ENCODE measurements at regions not wholly inside any gene's neighbourhood (a gene's known extent, or its start where the extent isn't known, plus 50 kb on each side); places are given as distances from the start of the nearest gene placed in this dataset.

DNA sequence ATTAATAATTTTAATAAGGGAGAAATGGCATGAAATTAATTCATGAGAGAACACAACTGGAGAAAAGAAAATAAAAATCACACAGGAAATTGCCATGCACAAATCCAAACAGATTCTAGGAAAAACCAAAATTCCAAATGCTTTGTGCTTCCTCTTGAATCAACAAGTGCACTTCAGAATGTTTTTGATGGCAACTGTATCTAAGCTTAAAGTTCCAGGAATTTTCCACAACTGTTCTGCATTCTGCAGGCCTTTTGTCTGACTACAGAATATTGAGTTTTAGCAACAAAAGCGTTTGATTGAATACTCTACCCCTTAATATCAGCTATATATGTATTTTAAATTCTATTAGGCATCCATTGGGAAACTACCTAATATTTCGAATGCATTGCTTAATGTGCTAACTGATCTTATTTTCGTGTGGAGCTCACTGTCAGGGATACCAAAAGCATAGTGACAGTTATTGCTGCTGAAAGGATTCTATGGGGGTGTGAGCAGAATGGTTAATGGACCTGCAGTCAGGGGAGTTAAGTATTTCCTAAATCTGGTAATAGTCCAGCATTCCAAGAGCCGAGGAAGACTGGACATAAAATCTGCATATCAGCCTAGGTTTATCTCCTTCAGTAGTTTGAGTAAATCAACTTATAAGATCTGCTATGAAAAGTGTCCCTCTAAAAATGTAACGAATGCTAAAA, 482.7 kb upstream of the POU3F3 start:
- no peaks in the 10 kb centered on the region for H4K20me1 ChIP-seq (ENCODE audit: insufficient read depth)
- no peaks in the 10 kb centered on the region for H3K27me3 ChIP-seq (ENCODE audit: insufficient read depth, low read depth, low read length)
- no peaks in the 10 kb centered on the region for H3K9me2 ChIP-seq (ENCODE audit: insufficient read depth, low read length)
- H3K36me3 ChIP-seq (ENCODE audit: insufficient read depth, low read length), result no peaks in the 10 kb centered on the region
- no peaks in the 10 kb centered on the region for H3F3A ChIP-seq (ENCODE audit: insufficient read depth, low read length, poor library complexity, severe bottlenecking)
- no peak overlapping the region for H3K27ac ChIP-seq (ENCODE audit: low read length)
- no peak overlapping the region for H3K4me2 ChIP-seq (ENCODE audit: low read length)
- TF ChIP-seq TAF1 (IDR thresholded peaks at IDR 0.05; ENCODE audit: low read depth) (no peak), SMC3 (conservative IDR thresholded peaks at IDR 0.05; ENCODE audit: poor library complexity) (no peak), EP300 (conservative IDR thresholded peaks at IDR 0.05; ENCODE audit: poor library complexity, severe bottlenecking) (no peak), POLR2AphosphoS5 (IDR thresholded peaks at IDR 0.05) (no peak), MXI1 (conservative IDR thresholded peaks at IDR 0.05; ENCODE audit: poor library complexity, severe bottlenecking) (no peak)
- TF ChIP-seq, protein P1, sequence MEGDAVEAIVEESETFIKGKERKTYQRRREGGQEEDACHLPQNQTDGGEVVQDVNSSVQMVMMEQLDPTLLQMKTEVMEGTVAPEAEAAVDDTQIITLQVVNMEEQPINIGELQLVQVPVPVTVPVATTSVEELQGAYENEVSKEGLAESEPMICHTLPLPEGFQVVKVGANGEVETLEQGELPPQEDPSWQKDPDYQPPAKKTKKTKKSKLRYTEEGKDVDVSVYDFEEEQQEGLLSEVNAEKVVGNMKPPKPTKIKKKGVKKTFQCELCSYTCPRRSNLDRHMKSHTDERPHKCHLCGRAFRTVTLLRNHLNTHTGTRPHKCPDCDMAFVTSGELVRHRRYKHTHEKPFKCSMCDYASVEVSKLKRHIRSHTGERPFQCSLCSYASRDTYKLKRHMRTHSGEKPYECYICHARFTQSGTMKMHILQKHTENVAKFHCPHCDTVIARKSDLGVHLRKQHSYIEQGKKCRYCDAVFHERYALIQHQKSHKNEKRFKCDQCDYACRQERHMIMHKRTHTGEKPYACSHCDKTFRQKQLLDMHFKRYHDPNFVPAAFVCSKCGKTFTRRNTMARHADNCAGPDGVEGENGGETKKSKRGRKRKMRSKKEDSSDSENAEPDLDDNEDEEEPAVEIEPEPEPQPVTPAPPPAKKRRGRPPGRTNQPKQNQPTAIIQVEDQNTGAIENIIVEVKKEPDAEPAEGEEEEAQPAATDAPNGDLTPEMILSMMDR (IDR thresholded peaks at IDR 0.05; ENCODE audit: poor library complexity, severe bottlenecking), result no peak
- TF ChIP-seq, protein P2, sequence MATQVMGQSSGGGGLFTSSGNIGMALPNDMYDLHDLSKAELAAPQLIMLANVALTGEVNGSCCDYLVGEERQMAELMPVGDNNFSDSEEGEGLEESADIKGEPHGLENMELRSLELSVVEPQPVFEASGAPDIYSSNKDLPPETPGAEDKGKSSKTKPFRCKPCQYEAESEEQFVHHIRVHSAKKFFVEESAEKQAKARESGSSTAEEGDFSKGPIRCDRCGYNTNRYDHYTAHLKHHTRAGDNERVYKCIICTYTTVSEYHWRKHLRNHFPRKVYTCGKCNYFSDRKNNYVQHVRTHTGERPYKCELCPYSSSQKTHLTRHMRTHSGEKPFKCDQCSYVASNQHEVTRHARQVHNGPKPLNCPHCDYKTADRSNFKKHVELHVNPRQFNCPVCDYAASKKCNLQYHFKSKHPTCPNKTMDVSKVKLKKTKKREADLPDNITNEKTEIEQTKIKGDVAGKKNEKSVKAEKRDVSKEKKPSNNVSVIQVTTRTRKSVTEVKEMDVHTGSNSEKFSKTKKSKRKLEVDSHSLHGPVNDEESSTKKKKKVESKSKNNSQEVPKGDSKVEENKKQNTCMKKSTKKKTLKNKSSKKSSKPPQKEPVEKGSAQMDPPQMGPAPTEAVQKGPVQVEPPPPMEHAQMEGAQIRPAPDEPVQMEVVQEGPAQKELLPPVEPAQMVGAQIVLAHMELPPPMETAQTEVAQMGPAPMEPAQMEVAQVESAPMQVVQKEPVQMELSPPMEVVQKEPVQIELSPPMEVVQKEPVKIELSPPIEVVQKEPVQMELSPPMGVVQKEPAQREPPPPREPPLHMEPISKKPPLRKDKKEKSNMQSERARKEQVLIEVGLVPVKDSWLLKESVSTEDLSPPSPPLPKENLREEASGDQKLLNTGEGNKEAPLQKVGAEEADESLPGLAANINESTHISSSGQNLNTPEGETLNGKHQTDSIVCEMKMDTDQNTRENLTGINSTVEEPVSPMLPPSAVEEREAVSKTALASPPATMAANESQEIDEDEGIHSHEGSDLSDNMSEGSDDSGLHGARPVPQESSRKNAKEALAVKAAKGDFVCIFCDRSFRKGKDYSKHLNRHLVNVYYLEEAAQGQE (IDR thresholded peaks at IDR 0.05; ENCODE audit: borderline replicate concordance), result no peak
- H2AFZ ChIP-seq (ENCODE audit: low read depth, low read length), result no peak overlapping the region
- H3K9me3 ChIP-seq (ENCODE audit: low read length), result no peaks in the 10 kb centered on the region
- no peak overlapping the region for H3K9ac ChIP-seq (ENCODE audit: low read length)
- no peaks in the 10 kb centered on the region for H3K79me2 ChIP-seq (replicated peaks; ENCODE audit: insufficient read depth, low read length)
- no peak overlapping the region for H3K4me3 ChIP-seq (ENCODE audit: low read length)

DNA sequence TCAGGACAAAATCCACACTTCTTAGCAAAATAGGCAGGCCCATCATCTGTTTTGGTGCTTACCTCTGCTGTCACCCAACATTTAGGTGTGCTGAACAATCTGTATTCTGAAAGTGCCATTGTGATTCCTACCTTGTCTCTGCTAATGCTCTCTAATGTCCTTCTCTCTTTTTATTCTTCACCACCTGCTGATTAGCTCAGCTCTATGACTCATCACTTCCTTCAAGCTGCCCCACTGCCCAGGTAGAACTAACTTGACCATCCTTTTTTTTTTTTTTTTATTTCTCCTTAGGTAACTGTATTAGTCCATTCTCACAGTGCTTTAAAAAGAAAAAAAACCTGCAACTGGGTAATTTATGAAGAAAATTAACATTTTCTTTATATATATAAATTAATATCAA, 478.7 kb upstream of the POU3F3 start:
- H4K20me1 ChIP-seq (ENCODE audit: insufficient read depth), result no peaks in the 10 kb centered on the region
- no peak overlapping the region for H3K4me3 ChIP-seq (ENCODE audit: low read length)
- H3K27me3 ChIP-seq (ENCODE audit: insufficient read depth, low read depth, low read length), result no peaks in the 10 kb centered on the region
- H3K9ac ChIP-seq (ENCODE audit: low read length), result no peak overlapping the region
- no peaks in the 10 kb centered on the region for H3K9me3 ChIP-seq (ENCODE audit: low read length)
- H3K9me2 ChIP-seq (ENCODE audit: insufficient read depth, low read length), result no peaks in the 10 kb centered on the region
- no peaks in the 10 kb centered on the region for H3F3A ChIP-seq (ENCODE audit: insufficient read depth, low read length, poor library complexity, severe bottlenecking)
- no peak overlapping the region for H2AFZ ChIP-seq (ENCODE audit: low read depth, low read length)
- H3K79me2 ChIP-seq (replicated peaks; ENCODE audit: insufficient read depth, low read length), result no peaks in the 10 kb centered on the region
- H3K27ac ChIP-seq (ENCODE audit: low read length), result no peak overlapping the region
- TF ChIP-seq POLR2AphosphoS5 (IDR thresholded peaks at IDR 0.05), result no peak
- H3K36me3 ChIP-seq (ENCODE audit: insufficient read depth, low read length), result no peaks in the 10 kb centered on the region
- H3K4me2 ChIP-seq (ENCODE audit: low read length), result no peak overlapping the region

- Histone ChIP-seq H3K4me3 (ENCODE audit: low read length) (peak overlapping the region; percentile 62), H3K4me2 (ENCODE audit: low read length) (peak overlapping the region; percentile 74), H3F3A (ENCODE audit: insufficient read depth, low read length, poor library complexity, severe bottlenecking) (no peaks in the 10 kb centered on the region), H4K20me1 (ENCODE audit: insufficient read depth) (no peaks in the 10 kb centered on the region), H3K27ac (ENCODE audit: low read length) (peak overlapping the region; percentile 74), H3K9ac (ENCODE audit: low read length) (peak overlapping the region; percentile 69), H3K27me3 (ENCODE audit: insufficient read depth, low read depth, low read length) (no peaks in the 10 kb centered on the region), H2AFZ (ENCODE audit: low read depth, low read length) (peak overlapping the region; percentile 87), H3K36me3 (ENCODE audit: insufficient read depth, low read length) (no peaks in the 10 kb centered on the region), H3K79me2 (replicated peaks; ENCODE audit: insufficient read depth, low read length) (no peaks in the 10 kb centered on the region), H3K9me2 (ENCODE audit: insufficient read depth, low read length) (no peaks in the 10 kb centered on the region), H3K9me3 (ENCODE audit: low read length) (no peaks in the 10 kb centered on the region)
- TF ChIP-seq MXI1 (conservative IDR thresholded peaks at IDR 0.05; ENCODE audit: poor library complexity, severe bottlenecking), result no peak
- TF ChIP-seq TAF1 (IDR thresholded peaks at IDR 0.05; ENCODE audit: low read depth), result no peak
- peak; percentile 82 for TF ChIP-seq POLR2AphosphoS5 (IDR thresholded peaks at IDR 0.05)
- no peak for TF ChIP-seq EP300 (conservative IDR thresholded peaks at IDR 0.05; ENCODE audit: poor library complexity, severe bottlenecking)
- TF ChIP-seq EZH2 (IDR thresholded peaks at IDR 0.05; ENCODE audit: borderline replicate concordance, insufficient read depth, low read length, poor library complexity, severe bottlenecking), result no peak
- TF ChIP-seq RAD21 (conservative IDR thresholded peaks at IDR 0.05), result no peak
- TF ChIP-seq, protein P2 (IDR thresholded peaks at IDR 0.05; ENCODE audit: borderline replicate concordance), result peak; percentile 59
- TF ChIP-seq SMC3 (conservative IDR thresholded peaks at IDR 0.05; ENCODE audit: poor library complexity), result peak; percentile 35
- TF ChIP-seq, protein P1 (IDR thresholded peaks at IDR 0.05; ENCODE audit: poor library complexity, severe bottlenecking), result no peak
Measured at GRCh38 chr2:104378853-104379374, 475.0 kb upstream of the POU3F3 start.
